Gastroesophageal sphincter (tissue), 3 donors: ENCODE measurements at regions not wholly inside any gene's neighbourhood (a gene's known extent, or its start where the extent isn't known, plus 50 kb on each side); places are given as distances from the start of the nearest gene placed in this dataset.

ENCODE experiments used
- CTCF ChIP-seq, 4 experiments: fragments of 200-600 bp in 2 of 4; fragments of 450-650 bp in 2 of 4; sonication (generic) in 1 of 4; IDR thresholded peaks; one replicate each; pipeline ENCODE4 v1.5.1; 2017 to 2019; ENCODE audit warnings: antibody characterized with exemption in 4 of 4, mild to moderate bottlenecking in 2 of 4, moderate library complexity in 2 of 4
- EP300 ChIP-seq: sonication (generic); formaldehyde crosslinking; IDR thresholded peaks from one replicate; pipeline ENCODE4 v1.6.1; 2017; ENCODE audit warnings: antibody characterized with exemption, mild to moderate bottlenecking
- POLR2A ChIP-seq, 2 donors: fragments of 450-650 bp; IDR thresholded peaks; one replicate each; pipeline ENCODE4 v1.6.1; 2017; ENCODE audit warnings: antibody characterized with exemption in 2 of 2, mild to moderate bottlenecking in 2 of 2, moderate library complexity in 1 of 2

GRCh38 chr5:108602830-108603229 is 144.9 kb upstream of the FER start:
- no peak for TF ChIP-seq CTCF (IDR thresholded peaks at IDR 0.05)
- no peak for TF ChIP-seq EP300
- TF ChIP-seq POLR2A (IDR thresholded peaks at IDR 0.05), result no peak
